IgD-negative memory B cell (primary cell): ENCODE measurements at regions not wholly inside any gene's neighbourhood (a gene's known extent, or its start where the extent isn't known, plus 50 kb on each side); places are given as distances from the start of the nearest gene placed in this dataset.

Experiments used
- H3K27ac Mint-ChIP-seq, 3 donors: one replicate each; pipeline ENCODE4 v1.8.0; 2020 to 2022; ENCODE audit warnings: mild to moderate bottlenecking in 3 of 3, mixed read lengths in 3 of 3, moderate library complexity in 1 of 3
- H3K27me3 Mint-ChIP-seq: one replicate; pipeline ENCODE4 v1.8.0; 2021; ENCODE audit warnings: mixed read lengths
- H3K36me3 Mint-ChIP-seq: one replicate; pipeline ENCODE4 v1.8.0; 2020; ENCODE audit warnings: mild to moderate bottlenecking, mixed read lengths
- H3K4me1 Mint-ChIP-seq, 3 donors: one replicate each; pipeline ENCODE4 v1.8.0; 2020 to 2022; ENCODE audit warnings: mixed read lengths in 3 of 3, mild to moderate bottlenecking in 1 of 3
- H3K4me3 Mint-ChIP-seq, 4 donors: one replicate each; pipeline ENCODE4 v1.8.0; 2020 to 2022; ENCODE audit warnings: mild to moderate bottlenecking in 4 of 4, mixed read lengths in 4 of 4, moderate library complexity in 3 of 4
- H3K9me3 Mint-ChIP-seq, 3 donors: one replicate each; pipeline ENCODE4 v1.8.0; 2020 to 2021; ENCODE audit warnings: mixed read lengths in 3 of 3, mild to moderate bottlenecking in 1 of 3

- Mint-ChIP-seq H3K27me3 (peaks cover 6% of the 10 kb centered on the region), H3K27ac (no peak overlapping the region), H3K9me3 (peaks cover 0 to 2% (median 0%) of the 10 kb centered on the region in 3 donors), H3K4me3 (no peak overlapping the region), H3K36me3 (peaks cover 2% of the 10 kb centered on the region), H3K4me1 (no peaks in the 10 kb centered on the region)
Observed at GRCh38 chr6:12395898-12396297, 105.7 kb downstream of the EDN1 start.

GRCh38 chr6:12401200-12401599 is 111.0 kb downstream of the EDN1 start:
- Mint-ChIP-seq H3K9me3 (peaks cover 0 to 2% (median 0%) of the 10 kb centered on the region in 3 donors), H3K27ac (no peak overlapping the region), H3K36me3 (peaks cover 2% of the 10 kb centered on the region), H3K4me1 (no peaks in the 10 kb centered on the region), H3K4me3 (no peak overlapping the region), H3K27me3 (peaks cover 2% of the 10 kb centered on the region)

- Mint-ChIP-seq H3K4me3 (no peak overlapping the region), H3K4me1 (no peaks in the 10 kb centered on the region), H3K27me3 (no peaks in the 10 kb centered on the region), H3K27ac (no peak overlapping the region), H3K36me3 (peaks cover 2% of the 10 kb centered on the region), H3K9me3 (peaks cover 0 to 2% (median 0%) of the 10 kb centered on the region in 3 donors)
Observed at GRCh38 chr6:12403201-12403826, 113.2 kb downstream of the EDN1 start.

- Mint-ChIP-seq H3K4me3 (no peak overlapping the region), H3K27me3 (no peaks in the 10 kb centered on the region), H3K4me1 (no peaks in the 10 kb centered on the region), H3K36me3 (no peaks in the 10 kb centered on the region), H3K9me3 (peaks cover 0 to 2% (median 0%) of the 10 kb centered on the region in 3 donors), H3K27ac (no peak overlapping the region)
Observed at GRCh38 chr6:12403947-12404647, 113.9 kb downstream of the EDN1 start.

- Mint-ChIP-seq H3K9me3 (peaks cover 0 to 2% (median 0%) of the 10 kb centered on the region in 3 donors), H3K27ac (no peak overlapping the region), H3K36me3 (no peaks in the 10 kb centered on the region), H3K27me3 (no peaks in the 10 kb centered on the region), H3K4me3 (no peak overlapping the region), H3K4me1 (no peaks in the 10 kb centered on the region)
Observed at GRCh38 chr6:12404651-12405050, 114.5 kb downstream of the EDN1 start.

- Mint-ChIP-seq H3K4me1 (no peaks in the 10 kb centered on the region), H3K9me3 (no peaks in the 10 kb centered on the region), H3K27me3 (no peaks in the 10 kb centered on the region), H3K36me3 (no peaks in the 10 kb centered on the region), H3K4me3 (no peak overlapping the region), H3K27ac (no peak overlapping the region)
Observed at GRCh38 chr6:12408752-12409151, 118.6 kb downstream of the EDN1 start.

- Mint-ChIP-seq H3K27ac (no peak overlapping the region), H3K4me3 (no peak overlapping the region), H3K36me3 (no peaks in the 10 kb centered on the region), H3K9me3 (no peaks in the 10 kb centered on the region), H3K4me1 (no peaks in the 10 kb centered on the region), H3K27me3 (no peaks in the 10 kb centered on the region)
Observed at GRCh38 chr6:12410946-12411345, 120.8 kb downstream of the EDN1 start.

- Mint-ChIP-seq H3K4me3 (no peak overlapping the region), H3K27me3 (no peaks in the 10 kb centered on the region), H3K4me1 (no peaks in the 10 kb centered on the region), H3K27ac (no peak overlapping the region), H3K36me3 (peaks cover 2% of the 10 kb centered on the region), H3K9me3 (peaks cover 0 to 5% (median 4%) of the 10 kb centered on the region in 3 donors)
Observed at GRCh38 chr6:12414096-12414675, 124.0 kb downstream of the EDN1 start.

- peaks cover 0 to 5% (median 4%) of the 10 kb centered on the region in 3 donors for H3K9me3 Mint-ChIP-seq
- H3K36me3 Mint-ChIP-seq: peaks cover 2% of the 10 kb centered on the region
- peak overlapping the region in 1 of 3 donors; percentile 65 for H3K27ac Mint-ChIP-seq
- H3K4me1 Mint-ChIP-seq: no peaks in the 10 kb centered on the region
- no peak overlapping the region for H3K4me3 Mint-ChIP-seq
- H3K27me3 Mint-ChIP-seq: no peaks in the 10 kb centered on the region
Observed at GRCh38 chr6:12415980-12416598, 125.9 kb downstream of the EDN1 start.

GRCh38 chr6:12417191-12417590 is 127.0 kb downstream of the EDN1 start:
- Mint-ChIP-seq H3K27me3 (no peaks in the 10 kb centered on the region), H3K36me3 (peaks cover 2% of the 10 kb centered on the region), H3K4me3 (no peak overlapping the region), H3K4me1 (no peaks in the 10 kb centered on the region), H3K27ac (no peak overlapping the region), H3K9me3 (peaks cover 0 to 5% (median 4%) of the 10 kb centered on the region in 3 donors)

GRCh38 chr6:12418946-12419345 is 128.8 kb downstream of the EDN1 start:
- Mint-ChIP-seq H3K27ac (no peak overlapping the region), H3K4me3 (no peak overlapping the region), H3K4me1 (peaks cover 0 to 1% (median 0%) of the 10 kb centered on the region in 3 donors), H3K27me3 (peaks cover 2% of the 10 kb centered on the region), H3K9me3 (peaks cover 0 to 5% (median 4%) of the 10 kb centered on the region in 3 donors), H3K36me3 (peaks cover 2% of the 10 kb centered on the region)

- Mint-ChIP-seq H3K27ac (no peak overlapping the region), H3K4me1 (peaks cover 0 to 1% (median 1%) of the 10 kb centered on the region in 3 donors), H3K27me3 (peaks cover 2% of the 10 kb centered on the region), H3K36me3 (peaks cover 2% of the 10 kb centered on the region), H3K4me3 (no peak overlapping the region), H3K9me3 (peaks cover 0 to 5% (median 4%) of the 10 kb centered on the region in 3 donors)
Observed at GRCh38 chr6:12419631-12420272, 129.6 kb downstream of the EDN1 start.

- peaks cover 2% of the 10 kb centered on the region for H3K27me3 Mint-ChIP-seq
- peaks cover 0 to 5% (median 4%) of the 10 kb centered on the region in 3 donors for H3K9me3 Mint-ChIP-seq
- peaks cover 2% of the 10 kb centered on the region for H3K36me3 Mint-ChIP-seq
- H3K27ac Mint-ChIP-seq: peak overlapping the region in 1 of 3 donors; percentile 47
- H3K4me3 Mint-ChIP-seq: no peak overlapping the region
- peaks cover 0 to 1% (median 1%) of the 10 kb centered on the region in 3 donors for H3K4me1 Mint-ChIP-seq
Observed at GRCh38 chr6:12420626-12421025, 130.5 kb downstream of the EDN1 start.

- Mint-ChIP-seq H3K27ac (no peak overlapping the region), H3K4me1 (peaks cover 0 to 3% (median 1%) of the 10 kb centered on the region in 3 donors), H3K27me3 (peaks cover 3% of the 10 kb centered on the region), H3K4me3 (no peak overlapping the region), H3K9me3 (peaks cover 1 to 5% (median 2%) of the 10 kb centered on the region in 3 donors), H3K36me3 (peaks cover 2% of the 10 kb centered on the region)
Observed at GRCh38 chr6:12421596-12421995, 131.4 kb downstream of the EDN1 start.

- H3K27me3 Mint-ChIP-seq: peaks cover 3% of the 10 kb centered on the region
- H3K9me3 Mint-ChIP-seq: peaks cover 0 to 5% (median 1%) of the 10 kb centered on the region in 3 donors
- peaks cover 0 to 3% (median 1%) of the 10 kb centered on the region in 3 donors for H3K4me1 Mint-ChIP-seq
- H3K27ac Mint-ChIP-seq: no peak overlapping the region
- peaks cover 2% of the 10 kb centered on the region for H3K36me3 Mint-ChIP-seq
- no peak overlapping the region for H3K4me3 Mint-ChIP-seq
Observed at GRCh38 chr6:12422848-12423247, 132.7 kb downstream of the EDN1 start.
